Fibroblast of lung (primary cell): ENCODE measurements at regions not wholly inside any gene's neighbourhood (a gene's known extent, or its start where the extent isn't known, plus 50 kb on each side); places are given as distances from the start of the nearest gene placed in this dataset.

Source experiments
- DNase-seq, 2 donors: peaks; one replicate each; pipeline versions ENCODE4 v3.0.0 to v3.0.0-alpha.2; 2010; ENCODE audit warnings: low read depth in 2 of 2
- H2AFZ ChIP-seq: 2 replicates; pipeline ENCODE4 v1.5.1; 2012; ENCODE audit warnings: low read length, control low read depth, inconsistent platforms
- H3K27ac ChIP-seq: 2 replicates; pipeline ENCODE4 v1.5.1; 2011; ENCODE audit warnings: low read length, control low read depth; ENCODE audit not compliant: insufficient read depth
- H3K27me3 ChIP-seq: 2 replicates; pipeline ENCODE4 v1.5.1; 2011; ENCODE audit warnings: mild to moderate bottlenecking, low read length; ENCODE audit not compliant: control insufficient read depth, insufficient read depth
- H3K36me3 ChIP-seq: 2 replicates; pipeline ENCODE4 v1.5.1; 2011; ENCODE audit warnings: low read length; ENCODE audit not compliant: control insufficient read depth, insufficient read depth
- H3K4me1 ChIP-seq: 2 replicates; pipeline ENCODE4 v1.5.1; 2011; ENCODE audit warnings: low read length; ENCODE audit not compliant: control insufficient read depth, insufficient read depth; ENCODE audit errors: extremely low read depth
- H3K4me2 ChIP-seq: 2 replicates; pipeline ENCODE4 v1.5.1; 2011; ENCODE audit warnings: low read length, control low read depth; ENCODE audit not compliant: insufficient read depth; ENCODE audit errors: extremely low read depth
- H3K4me3 ChIP-seq, 4 experiments: fragments of 200-600 bp in 1 of 4; sonication (generic) in 1 of 4; replicated peaks in 1 of 4; 2 replicates each; pipeline ENCODE4 v1.5.1; 2011 to 2016; ENCODE audit warnings: low read length in 4 of 4, low read depth in 3 of 4, mild to moderate bottlenecking in 3 of 4, control low read depth in 2 of 4, inconsistent platforms in 1 of 4, mixed read lengths in 1 of 4; ENCODE audit not compliant: insufficient read depth in 1 of 4; ENCODE audit errors: control extremely low read depth in 1 of 4
- H3K79me2 ChIP-seq: 2 replicates; pipeline ENCODE4 v1.5.1; 2012; ENCODE audit warnings: mild to moderate bottlenecking, low read length, inconsistent platforms; ENCODE audit not compliant: control insufficient read depth, insufficient read depth
- H3K9ac ChIP-seq: 2 replicates; pipeline ENCODE4 v1.5.1; 2011; ENCODE audit warnings: mild to moderate bottlenecking, low read length, control low read depth; ENCODE audit not compliant: insufficient read depth
- H3K9me3 ChIP-seq: 2 replicates; pipeline ENCODE4 v1.5.1; 2012; ENCODE audit warnings: low read depth, low read length; ENCODE audit not compliant: control insufficient read depth, insufficient read depth
- H4K20me1 ChIP-seq: 2 replicates; pipeline ENCODE4 v1.5.1; 2011; ENCODE audit warnings: low read length; ENCODE audit not compliant: control insufficient read depth, insufficient read depth; ENCODE audit errors: extremely low read depth
- EZH2 ChIP-seq: IDR thresholded peaks from 2 replicates; pipeline ENCODE4 v1.5.1; 2012; ENCODE audit warnings: low read length, control low read depth, mild to moderate bottlenecking; ENCODE audit errors: missing control alignments
- TF ChIP-seq, protein P1 (sequence below), 2 donors: IDR thresholded peaks in 1 of 2; conservative IDR thresholded peaks in 1 of 2; 1 replicate in 1 of 2; 2 replicates in 1 of 2; pipeline ENCODE4 v1.5.1; 2011 to 2012; ENCODE audit warnings: low read length in 2 of 2, control low read depth in 1 of 2, inconsistent platforms in 1 of 2, low read depth in 1 of 2, mild to moderate bottlenecking in 1 of 2

DNA sequence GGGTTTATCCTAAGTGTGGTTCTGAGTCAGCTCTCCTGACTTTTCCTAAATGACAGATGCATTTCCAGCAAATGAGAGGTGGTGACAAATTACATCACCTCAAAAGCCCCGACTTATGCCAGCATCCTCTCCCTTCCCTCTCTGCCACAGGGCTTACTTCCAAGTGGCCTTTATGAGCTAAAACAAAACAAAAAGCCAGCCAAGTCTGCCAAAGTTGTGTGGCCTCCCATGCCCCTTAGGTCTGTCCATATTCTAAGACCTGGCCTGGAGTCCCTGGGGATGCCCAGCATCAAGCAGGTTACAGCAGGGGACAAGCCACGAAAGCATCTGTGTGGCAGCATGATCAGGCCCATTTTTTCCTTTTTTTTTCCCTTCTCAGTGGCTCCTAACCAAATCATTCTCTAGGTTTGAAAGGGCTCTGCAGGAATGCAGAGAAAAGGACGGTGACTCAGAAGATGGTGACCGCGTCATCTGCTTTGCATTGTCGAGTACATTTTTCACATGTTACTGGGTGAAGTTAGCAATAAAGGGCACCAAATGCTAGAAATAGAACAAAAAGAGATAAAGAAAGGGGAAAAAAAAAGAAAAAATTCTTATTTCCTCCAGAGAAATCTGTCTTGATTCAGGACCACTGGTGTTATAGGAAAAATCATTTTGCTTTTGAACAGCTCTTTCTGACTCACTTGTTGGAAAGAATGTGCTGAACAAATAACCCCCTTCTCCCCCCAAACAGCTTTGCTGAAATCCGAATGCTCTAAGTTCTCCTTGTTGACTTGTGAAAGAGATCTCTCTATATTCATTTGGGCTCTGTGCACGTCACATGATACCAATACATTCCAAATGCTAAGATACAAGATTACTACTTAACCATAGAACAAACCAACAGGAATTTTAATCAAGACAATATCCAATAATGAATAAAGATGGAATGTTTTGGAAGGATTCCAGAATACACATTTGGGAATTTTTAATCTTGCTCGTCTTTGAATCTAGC lies 178.7 kb downstream of the EN1 start:
- peak overlapping the region in 2 of 4 experiments; percentile 7 to 12 for H3K4me3 ChIP-seq
- peak overlapping the region; percentile 85 for H3K27ac ChIP-seq
- H3K4me1 ChIP-seq: peaks cover 21% of the 10 kb centered on the region
- H3K36me3 ChIP-seq: no peaks in the 10 kb centered on the region
- peak; percentile 88 to 99 for DNase-seq
- peak overlapping the region; percentile 46 for H3K9ac ChIP-seq
- H3K27me3 ChIP-seq: no peaks in the 10 kb centered on the region
- peak overlapping the region; percentile 68 for H3K4me2 ChIP-seq
- TF ChIP-seq EZH2: no peak
- TF ChIP-seq, protein P1, sequence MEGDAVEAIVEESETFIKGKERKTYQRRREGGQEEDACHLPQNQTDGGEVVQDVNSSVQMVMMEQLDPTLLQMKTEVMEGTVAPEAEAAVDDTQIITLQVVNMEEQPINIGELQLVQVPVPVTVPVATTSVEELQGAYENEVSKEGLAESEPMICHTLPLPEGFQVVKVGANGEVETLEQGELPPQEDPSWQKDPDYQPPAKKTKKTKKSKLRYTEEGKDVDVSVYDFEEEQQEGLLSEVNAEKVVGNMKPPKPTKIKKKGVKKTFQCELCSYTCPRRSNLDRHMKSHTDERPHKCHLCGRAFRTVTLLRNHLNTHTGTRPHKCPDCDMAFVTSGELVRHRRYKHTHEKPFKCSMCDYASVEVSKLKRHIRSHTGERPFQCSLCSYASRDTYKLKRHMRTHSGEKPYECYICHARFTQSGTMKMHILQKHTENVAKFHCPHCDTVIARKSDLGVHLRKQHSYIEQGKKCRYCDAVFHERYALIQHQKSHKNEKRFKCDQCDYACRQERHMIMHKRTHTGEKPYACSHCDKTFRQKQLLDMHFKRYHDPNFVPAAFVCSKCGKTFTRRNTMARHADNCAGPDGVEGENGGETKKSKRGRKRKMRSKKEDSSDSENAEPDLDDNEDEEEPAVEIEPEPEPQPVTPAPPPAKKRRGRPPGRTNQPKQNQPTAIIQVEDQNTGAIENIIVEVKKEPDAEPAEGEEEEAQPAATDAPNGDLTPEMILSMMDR (conservative IDR thresholded peaks at IDR 0.05 in 1 of 2, IDR thresholded peaks at IDR 0.05 in 1 of 2; ENCODE audit: low read depth in 1 of 2, low read length in 2 of 2): no peak
- H3K9me3 ChIP-seq: no peaks in the 10 kb centered on the region
- H2AFZ ChIP-seq: no peak overlapping the region
- no peaks in the 10 kb centered on the region for H3K79me2 ChIP-seq
- H4K20me1 ChIP-seq: no peaks in the 10 kb centered on the region

DNA sequence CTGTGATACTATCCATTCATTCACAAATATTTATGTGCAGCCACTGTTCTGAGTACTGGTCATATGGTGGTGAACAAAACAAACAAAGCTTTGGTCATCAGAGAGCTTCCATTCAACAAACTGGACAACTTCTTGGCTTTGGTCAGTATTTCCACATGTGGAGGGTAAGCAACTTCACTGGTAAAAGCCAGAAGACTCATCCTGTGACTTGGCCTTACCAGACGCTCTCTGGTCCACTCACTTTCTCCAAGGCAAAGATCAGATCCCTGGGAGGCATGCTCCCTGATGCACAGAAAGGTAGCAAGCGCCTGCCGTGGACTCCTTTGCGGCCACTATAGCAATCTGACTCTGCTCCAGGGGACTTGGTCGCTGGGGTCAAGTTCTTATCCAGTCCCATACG lies 179.5 kb downstream of the EN1 start:
- H2AFZ ChIP-seq: no peak overlapping the region
- no peaks in the 10 kb centered on the region for H3K27me3 ChIP-seq
- peak overlapping the region; percentile 85 for H3K27ac ChIP-seq
- H3K4me1 ChIP-seq: peaks cover 21% of the 10 kb centered on the region
- no peak overlapping the region for H3K4me3 ChIP-seq
- H3K36me3 ChIP-seq: no peaks in the 10 kb centered on the region
- H4K20me1 ChIP-seq: no peaks in the 10 kb centered on the region
- no peak for TF ChIP-seq EZH2
- TF ChIP-seq, protein P1 (conservative IDR thresholded peaks at IDR 0.05 in 1 of 2, IDR thresholded peaks at IDR 0.05 in 1 of 2; ENCODE audit: low read depth in 1 of 2, low read length in 2 of 2): no peak
- no peak overlapping the region for H3K9ac ChIP-seq
- H3K79me2 ChIP-seq: no peaks in the 10 kb centered on the region
- H3K4me2 ChIP-seq: no peak overlapping the region
- DNase-seq: peak; percentile 82 to 96
- H3K9me3 ChIP-seq: no peaks in the 10 kb centered on the region

DNA sequence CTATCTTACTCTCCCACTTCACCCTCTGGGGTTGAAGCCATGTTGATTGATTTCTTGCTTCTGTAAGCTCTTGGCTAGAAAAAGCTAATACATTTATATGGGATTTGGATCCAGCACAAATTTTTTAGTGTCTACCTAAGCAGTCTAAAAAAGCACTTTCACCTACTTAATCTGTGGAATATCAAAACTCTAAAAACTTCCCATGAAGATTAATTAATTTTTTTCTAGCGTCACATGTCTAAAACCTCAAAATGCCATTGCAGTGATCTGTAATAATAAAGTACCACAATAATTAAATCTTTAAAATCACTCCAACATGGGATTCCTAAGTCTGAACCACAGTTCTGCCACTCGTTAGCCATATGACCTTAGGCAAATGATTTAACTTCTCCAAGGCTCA lies 180.1 kb downstream of the EN1 start:
- no peak overlapping the region for H3K4me2 ChIP-seq
- peaks cover 21% of the 10 kb centered on the region for H3K4me1 ChIP-seq
- no peak overlapping the region for H3K27ac ChIP-seq
- H3K79me2 ChIP-seq: no peaks in the 10 kb centered on the region
- no peaks in the 10 kb centered on the region for H3K36me3 ChIP-seq
- H2AFZ ChIP-seq: no peak overlapping the region
- no peak overlapping the region for H3K4me3 ChIP-seq
- H3K9me3 ChIP-seq: no peaks in the 10 kb centered on the region
- TF ChIP-seq EZH2: no peak
- TF ChIP-seq, protein P1 (conservative IDR thresholded peaks at IDR 0.05 in 1 of 2, IDR thresholded peaks at IDR 0.05 in 1 of 2; ENCODE audit: low read depth in 1 of 2, low read length in 2 of 2): no peak
- H4K20me1 ChIP-seq: no peaks in the 10 kb centered on the region
- H3K27me3 ChIP-seq: no peaks in the 10 kb centered on the region
- no peak overlapping the region for H3K9ac ChIP-seq
- peak; percentile 31 to 87 for DNase-seq
